Right lobe of liver (tissue), 6 donors: ENCODE measurements at regions not wholly inside any gene's neighbourhood (a gene's known extent, or its start where the extent isn't known, plus 50 kb on each side); places are given as distances from the start of the nearest gene placed in this dataset.
A peak's percentile ranks its signal among the peaks of the same experiment; 100 is the strongest.

Source experiments
- ATAC-seq, 4 donors: fragments of 200-7000 bp; cut with Tn5 transposase; one replicate each; pipeline ENCODE4 v1.9.1; 2020; ENCODE audit warnings: mild to moderate bottlenecking in 4 of 4, moderate library complexity in 4 of 4
- DNase-seq, 3 donors: peaks; one replicate each; pipeline ENCODE4 v3.0.0-alpha.2; 2020
- H3K27ac ChIP-seq, 3 donors: fragments of 200-600 bp; one replicate each; pipeline ENCODE4 v1.8.0; 2022
- H3K27me3 ChIP-seq, 2 donors: fragments of 200-600 bp; one replicate each; pipeline ENCODE4 v1.8.0; 2022
- H3K36me3 ChIP-seq, 4 donors: fragments of 200-600 bp; sonication (generic) in 1 of 4; one replicate each; pipeline versions ENCODE4 v1.5.1 to v1.8.0; 2017 to 2022; ENCODE audit warnings: control low read depth in 1 of 4
- H3K4me1 ChIP-seq, 4 donors: fragments of 200-600 bp; sonication (generic) in 1 of 4; one replicate each; pipeline versions ENCODE4 v1.5.1 to v1.8.0; 2017 to 2022; ENCODE audit warnings: control low read depth in 1 of 4
- H3K4me3 ChIP-seq, 3 donors: fragments of 200-600 bp; one replicate each; pipeline ENCODE4 v1.8.0; 2022
- H3K9me3 ChIP-seq, 4 donors: fragments of 200-600 bp; sonication (generic) in 1 of 4; one replicate each; pipeline versions ENCODE4 v1.5.1 to v1.8.0; 2017 to 2022; ENCODE audit warnings: control low read depth in 1 of 4
- CTCF ChIP-seq, 4 donors: fragments of 200-600 bp in 3 of 4; fragments of 450-650 bp in 1 of 4; IDR thresholded peaks; one replicate each; pipeline versions ENCODE4 v1.5.1 to v1.8.0; 2016 to 2022; ENCODE audit warnings: antibody characterized with exemption in 4 of 4, mild to moderate bottlenecking in 2 of 4
- POLR2A ChIP-seq: fragments of 450-650 bp; IDR thresholded peaks from one replicate; pipeline ENCODE4 v1.6.1; 2017; ENCODE audit warnings: antibody characterized with exemption, mild to moderate bottlenecking
- WGBS: methylation state at CpG from one replicate; pipeline ENCODE4 v1.1.6; 2018; ENCODE audit warnings: low coverage, low lambda C conversion rate; ENCODE audit not compliant: insufficient coverage; ENCODE audit errors: missing lambda C conversion rate; 5-methylcytosine and 5-hydroxymethylcytosine counted together
- intact Hi-C, 2 donors: fragments of 100-400 bp; cut with DNase I; formaldehyde crosslinking; loops; one replicate each; pipeline versions ENCODE4 v1.11.2 to v1.14.1; 2022
- donor health status: DM: no; HTN: yes; CAD: no.
- donor health status: DM: no; HTN: no; CAD: no.
- donor health status: DM: no; HTN: no; CAD: no.
- donor health status: DM: no; HTN: yes; CAD: no.
- donor health status: DM: no; HTN: yes; CAD: no.

GRCh38 chr6:141989706-141989959, 143.1 kb upstream of the GJE1 start:
- no peak for ATAC-seq
- intact Hi-C loops, result no loop called here
- H3K27me3 ChIP-seq, result no peaks in the 10 kb centered on the region
- H3K36me3 ChIP-seq, result no peaks in the 10 kb centered on the region
- TF ChIP-seq POLR2A, result no peak
- 0% methylated on average over 1 of the region's 1 CpG for WGBS
- DNase-seq, result no peak
- no peak overlapping the region for H3K4me3 ChIP-seq
- peak overlapping the region in 2 of 3 donors; percentile 66 to 71 for H3K27ac ChIP-seq
- H3K4me1 ChIP-seq, result peaks cover 0 to 22% (median 3%) of the 10 kb centered on the region in 4 donors
- H3K9me3 ChIP-seq, result no peaks in the 10 kb centered on the region

- Histone ChIP-seq H3K9me3 (no peaks in the 10 kb centered on the region), H3K27ac (peak overlapping the region; percentile 21 to 71 (median 66)), H3K36me3 (no peaks in the 10 kb centered on the region), H3K4me3 (no peak overlapping the region), H3K4me1 (peaks cover 0 to 22% (median 3%) of the 10 kb centered on the region in 4 donors), H3K27me3 (no peaks in the 10 kb centered on the region)
- ATAC-seq (peak; percentile 89 to 92 (median 90)), DNase-seq (peak in 1 of 3 donors; percentile 57)
- intact Hi-C loops, result no loop called here
- TF ChIP-seq POLR2A (no peak), CTCF (IDR thresholded peaks at IDR 0.05) (peak; percentile 65 to 89 (median 76))
- 10% methylated on average over 2 of the region's 2 CpGs for WGBS
These were observed 143.6 kb upstream of the GJE1 start for GRCh38 chr6:141988954-141989705.

- Histone ChIP-seq H3K9me3 (no peaks in the 10 kb centered on the region), H3K27ac (peak overlapping the region; percentile 21 to 71 (median 66)), H3K27me3 (no peaks in the 10 kb centered on the region), H3K4me1 (peaks cover 0 to 22% (median 3%) of the 10 kb centered on the region in 4 donors), H3K36me3 (no peaks in the 10 kb centered on the region), H3K4me3 (no peak overlapping the region)
- DNase-seq (no peak), ATAC-seq (peak; percentile 91 to 92 (median 91))
- TF ChIP-seq POLR2A (no peak), CTCF (IDR thresholded peaks at IDR 0.05) (no peak)
- 29% methylated on average over 2 of the region's 2 CpGs for WGBS
- intact Hi-C loops, result no loop called here
These were observed 144.4 kb upstream of the GJE1 start for GRCh38 chr6:141988327-141988726.

- 84% methylated on average over 4 of the region's 4 CpGs for WGBS
- H3K36me3 ChIP-seq, result no peaks in the 10 kb centered on the region
These were observed 146.3 kb upstream of the GJE1 start for GRCh38 chr6:141986457-141986856.

More at GRCh38 chr6:141986457-141986856, 146.3 kb upstream of the GJE1 start:
- Histone ChIP-seq H3K9me3 (no peaks in the 10 kb centered on the region), H3K27ac (no peak overlapping the region), H3K4me3 (no peak overlapping the region), H3K4me1 (peaks cover 0 to 22% (median 3%) of the 10 kb centered on the region in 4 donors), H3K27me3 (no peaks in the 10 kb centered on the region)
- DNase-seq (no peak), ATAC-seq (no peak)
- TF ChIP-seq CTCF (IDR thresholded peaks at IDR 0.05) (no peak), POLR2A (no peak)
- intact Hi-C loops, result no loop called here
